ENCODE measurements at regions not wholly inside any gene's neighbourhood (a gene's known extent, or its start where the extent isn't known, plus 50 kb on each side); places are given as distances from the start of the nearest gene placed in this dataset.

GRCh38 chr11:19372381-19372780 lies 131.6 kb upstream of the E2F8 start:
- Histone ChIP-seq H2AK5ac (ENCODE audit: low read depth, low read length) (no peak overlapping the region; the same call in 1 of the 2 replicates), H3K18ac (ENCODE audit: low read depth, low read length) (peak overlapping the region; percentile 12; the same call in 1 of the 2 replicates), H3K27ac (ENCODE audit: insufficient read depth, low read length) (no peak overlapping the region), H4K8ac (ENCODE audit: low read depth in 2 of 2, low read length in 2 of 2) (no peak overlapping the region), H2BK5ac (ENCODE audit: low read depth, low read length, poor library complexity, severe bottlenecking) (no peak overlapping the region), H2BK120ac (ENCODE audit: low read depth, low read length) (peak overlapping the region; percentile 44; the same call in 1 of the 2 replicates), H3K79me1 (ENCODE audit: low read depth in 1 of 2, low read length in 2 of 2) (no peaks in the 10 kb centered on the region), H2AK9ac (replicated peaks; ENCODE audit: low read depth, low read length, poor library complexity) (no peak overlapping the region), H4K20me1 (ENCODE audit: insufficient read depth, low read length) (no peaks in the 10 kb centered on the region), H2BK20ac (ENCODE audit: low read depth, low read length) (peak overlapping the region; percentile 16; the same call in 1 of the 2 replicates), H2BK15ac (ENCODE audit: low read depth, low read length) (peak overlapping the region; percentile 41; the same call in 2 of the 3 replicates), H3K56ac (ENCODE audit: extremely low read depth, insufficient read depth, low read length) (no peak overlapping the region), H3K4ac (ENCODE audit: low read depth, low read length) (0 out of 2 replicates have a peak overlapping the region, but pooled peaks have one; percentile 17), H2AFZ (replicated peaks; ENCODE audit: low read length, poor library complexity) (no peak overlapping the region), H4K91ac (ENCODE audit: insufficient read depth, low read depth, low read length) (peak overlapping the region; percentile 18), H3K9me1 (ENCODE audit: insufficient read depth, low read length) (peaks cover 18% of the 10 kb centered on the region), H3K23ac (ENCODE audit: low read depth, low read length) (no peak overlapping the region), H3K4me3 (ENCODE audit: insufficient read depth, low read depth, low read length) (no peak overlapping the region), H3K14ac (replicated peaks; ENCODE audit: low read depth, low read length) (no peak overlapping the region), H3K36me3 (ENCODE audit: control insufficient read depth, insufficient read depth, low read length) (no peaks in the 10 kb centered on the region), H3K4me1 (ENCODE audit: control insufficient read depth, insufficient read depth, low read length) (peaks cover 16% of the 10 kb centered on the region), H3K27me3 (ENCODE audit: control insufficient read depth, insufficient read depth, low read length) (no peaks in the 10 kb centered on the region), H3K4me2 (ENCODE audit: low read depth, low read length) (no peak overlapping the region), H3K9me3 (ENCODE audit: control insufficient read depth, insufficient read depth, low read length) (no peaks in the 10 kb centered on the region), H3K9ac (ENCODE audit: low read depth, low read length) (no peak overlapping the region), H4K5ac (ENCODE audit: low read depth, low read length) (no peak overlapping the region)
- intact Hi-C loops (cut with micrococcal nuclease) (no loop called here), dilution Hi-C loops (cut with HindIII; ENCODE audit: low sequenced_read_pairs, unreplicated experiment) (no loop called here), in situ Hi-C loops (cut with MboI; ENCODE audit: low sequenced_read_pairs) (no loop called here)
- no CpG with 5 or more reads among the region's 4 CpGs for WGBS, 2 experiments (ENCODE audit: extremely low coverage in 2 of 2, insufficient read length in 1 of 2)
- ATAC-seq (ENCODE audit: low read depth) (no peak), DNase-seq (no peak)
- ChIA-PET CTCF (no interaction called here), POLR2A (ENCODE audit: unreplicated experiment) (no interaction called here)
- BruUV-seq (replicated peaks) = no TSS peak
- TF ChIP-seq CEBPB (IDR thresholded peaks at IDR 0.05; ENCODE audit: low read depth, low read length) (no peak), MXI1 (IDR thresholded peaks at IDR 0.05; ENCODE audit: borderline replicate concordance, low read depth, low read length) (no peak), CTCF (conservative IDR thresholded peaks at IDR 0.05; ENCODE audit: low read depth, low read length) (no peak), MAZ (IDR thresholded peaks at IDR 0.05; ENCODE audit: borderline replicate concordance, low read depth, low read length) (no peak), RFX5 (IDR thresholded peaks at IDR 0.05; ENCODE audit: low read depth, low read length) (no peak), RCOR1 (IDR thresholded peaks at IDR 0.05; ENCODE audit: insufficient replicate concordance, low read length) (no peak), FOS (IDR thresholded peaks at IDR 0.05; ENCODE audit: low read depth, low read length) (no peak), ELK1 (IDR thresholded peaks at IDR 0.05; ENCODE audit: borderline replicate concordance, low read depth, low read length) (no peak), BHLHE40 (IDR thresholded peaks at IDR 0.05; ENCODE audit: low read depth, low read length) (no peak), RAD21 (IDR thresholded peaks at IDR 0.05; ENCODE audit: low read length) (no peak), NFE2L2 (IDR thresholded peaks at IDR 0.05; ENCODE audit: low read depth, low read length) (no peak), SMC3 (IDR thresholded peaks at IDR 0.05; ENCODE audit: low read depth, low read length) (no peak), USF2 (IDR thresholded peaks at IDR 0.05; ENCODE audit: low read depth, low read length) (no peak)
